HT-29 (cell line): ENCODE measurements at regions not wholly inside any gene's neighbourhood (a gene's known extent, or its start where the extent isn't known, plus 50 kb on each side); places are given as distances from the start of the nearest gene placed in this dataset.

Source experiments
- DNase-seq: peaks from one replicate; pipeline ENCODE4 v3.0.0-alpha.2; 2015; ENCODE audit warnings: low spot score

DNA sequence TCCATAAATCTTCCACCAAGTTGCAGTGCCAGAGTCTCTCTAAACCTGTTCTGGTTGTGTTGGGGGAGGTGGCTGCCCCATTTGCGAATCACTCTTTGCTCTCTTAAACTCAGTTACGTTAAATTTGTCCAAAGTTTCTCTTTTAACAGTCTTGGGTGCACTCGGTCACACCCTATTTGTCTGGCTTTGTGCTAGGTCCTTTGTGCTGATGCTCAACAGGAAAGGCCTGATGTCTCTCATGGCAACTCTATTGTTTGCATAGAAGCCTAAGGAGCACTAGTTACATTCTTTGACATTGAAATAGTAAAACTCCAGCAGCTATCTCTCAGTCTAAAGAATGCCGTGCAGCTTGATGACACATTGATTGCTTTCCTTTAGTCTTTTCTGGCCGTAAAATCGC, 105.1 kb downstream of the TRMT11 start:
- DNase-seq: no peak

- no peak for DNase-seq
Measured at GRCh38 chr6:126093108-126093507, 106.8 kb downstream of the TRMT11 start.

DNA sequence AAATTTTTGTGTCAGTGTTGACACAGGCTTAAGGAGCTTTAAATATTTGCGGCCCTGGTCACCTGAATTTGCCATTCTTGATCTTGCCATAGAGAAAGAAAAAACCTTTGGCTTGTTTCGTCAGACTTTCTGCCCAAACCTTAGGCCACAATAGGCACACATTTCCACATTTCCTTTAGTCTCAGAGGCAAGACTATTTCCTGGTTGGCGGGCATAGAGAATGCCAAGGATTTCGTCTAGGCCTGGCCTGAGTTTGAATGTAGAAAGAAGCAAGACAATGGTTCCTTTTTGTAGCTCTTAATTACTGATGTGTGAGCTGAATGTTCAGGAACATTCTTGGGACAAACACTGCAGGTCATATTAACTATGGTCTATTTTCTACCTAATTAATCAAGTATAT, 108.1 kb downstream of the TRMT11 start:
- DNase-seq: no peak

DNA sequence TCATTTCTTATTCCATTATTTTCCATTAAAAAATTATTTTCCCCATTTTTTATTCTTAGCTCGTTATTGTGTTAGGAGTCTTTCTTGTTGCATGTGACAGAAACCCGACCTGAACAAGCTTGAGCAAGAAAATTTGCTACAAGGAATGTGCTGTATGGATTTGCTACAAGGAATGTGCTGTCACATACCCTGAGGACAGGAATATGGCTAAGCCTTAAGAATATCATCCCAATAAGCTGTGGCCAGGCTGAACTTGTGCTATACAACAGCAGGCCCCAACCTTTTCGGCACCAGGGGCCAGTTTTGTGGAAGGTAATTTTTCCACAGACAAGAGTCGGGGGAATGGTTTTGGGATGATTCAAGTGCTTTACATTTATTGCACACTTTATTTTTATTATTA, 114.0 kb downstream of the TRMT11 start:
- no peak for DNase-seq

DNA sequence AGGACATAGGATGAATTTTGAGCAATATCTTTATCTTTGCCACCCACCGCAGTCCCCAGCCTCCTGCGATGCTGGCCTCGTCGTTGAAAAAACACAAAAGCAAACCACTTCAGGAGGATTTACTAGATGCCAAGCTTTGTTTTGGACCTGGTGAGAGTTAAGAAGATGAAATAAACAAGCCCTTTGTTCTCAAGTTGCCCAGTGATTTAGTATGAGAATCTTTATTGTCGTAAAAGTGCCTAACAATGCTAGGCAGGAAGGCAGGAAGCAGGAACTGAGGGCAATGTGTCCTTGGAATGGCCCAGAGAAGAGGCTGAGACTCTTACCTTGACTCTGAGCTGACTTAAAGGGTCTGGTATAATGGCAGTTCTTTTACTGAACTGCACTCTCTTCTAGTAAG, 116.0 kb downstream of the TRMT11 start:
- no peak for DNase-seq

- DNase-seq: no peak
Measured at GRCh38 chr6:126103993-126104392, 117.7 kb downstream of the TRMT11 start.

GRCh38 chr6:126107475-126108166, 121.3 kb downstream of the TRMT11 start:
- no peak for DNase-seq

- no peak for DNase-seq
Measured at GRCh38 chr6:126110512-126111270, 124.4 kb downstream of the TRMT11 start.

- no peak for DNase-seq
Measured at GRCh38 chr6:126111327-126111726, 125.0 kb downstream of the TRMT11 start.

GRCh38 chr6:126112171-126112632, 125.9 kb downstream of the TRMT11 start:
- peak; percentile 13 for DNase-seq

DNA sequence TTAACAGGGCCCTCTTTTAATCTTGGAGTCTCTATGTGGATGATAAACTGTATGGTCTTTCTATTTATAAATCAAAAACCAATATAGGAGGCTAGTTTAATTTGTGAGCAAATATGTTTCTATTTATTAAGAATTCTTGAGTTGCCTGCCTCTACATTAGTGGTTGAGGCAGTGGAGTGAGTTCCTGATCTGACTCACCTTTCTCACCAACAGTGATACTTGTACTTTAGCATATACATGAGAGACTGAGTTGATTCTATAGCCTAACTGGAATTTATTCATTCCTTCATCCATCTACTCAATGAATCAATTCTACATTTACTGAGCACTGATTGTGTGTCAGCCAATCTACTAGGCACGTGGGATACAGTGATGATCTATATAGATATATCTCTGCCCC, 126.9 kb downstream of the TRMT11 start:
- DNase-seq: no peak

DNA sequence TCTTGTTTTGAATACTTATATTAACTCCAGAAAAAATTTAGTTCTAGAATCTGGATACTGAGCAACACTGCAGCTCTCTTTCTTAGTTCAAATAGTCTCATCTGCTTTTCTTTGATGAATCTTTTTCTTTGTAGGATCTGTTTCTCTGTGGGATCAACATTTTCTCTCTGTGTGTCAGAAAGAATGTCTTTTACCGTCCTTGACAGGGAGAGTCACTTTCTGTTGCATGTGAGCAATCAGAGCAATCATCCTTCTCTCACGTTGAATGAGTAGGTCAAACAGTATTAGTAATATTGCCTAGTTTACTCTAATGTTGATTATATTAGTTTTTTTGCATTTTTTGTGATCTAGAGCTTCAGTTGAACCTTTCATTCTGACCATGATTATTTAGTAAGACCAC, 130.9 kb downstream of the TRMT11 start:
- no peak for DNase-seq

- no peak for DNase-seq
Measured at GRCh38 chr6:126118058-126118755, 131.9 kb downstream of the TRMT11 start.

DNA sequence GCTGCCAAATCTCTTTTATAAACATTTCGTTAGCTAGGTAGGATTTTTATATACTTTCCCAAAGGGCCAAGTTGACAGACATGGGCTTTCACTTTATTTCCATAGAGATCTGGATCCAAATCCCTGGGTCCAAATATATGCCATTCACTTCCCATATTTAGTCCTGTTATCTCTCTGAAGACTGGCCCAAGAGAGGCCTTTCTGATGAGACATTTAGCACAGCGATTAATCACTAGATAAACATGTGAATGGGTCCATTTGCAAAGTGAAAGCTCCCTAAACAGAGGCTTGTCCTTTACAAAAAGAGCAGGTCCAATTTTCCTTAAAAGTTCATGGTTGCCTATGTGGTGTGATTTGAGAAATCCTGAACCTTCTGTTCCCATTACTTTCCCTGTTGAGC, 132.6 kb downstream of the TRMT11 start:
- no peak for DNase-seq

DNA sequence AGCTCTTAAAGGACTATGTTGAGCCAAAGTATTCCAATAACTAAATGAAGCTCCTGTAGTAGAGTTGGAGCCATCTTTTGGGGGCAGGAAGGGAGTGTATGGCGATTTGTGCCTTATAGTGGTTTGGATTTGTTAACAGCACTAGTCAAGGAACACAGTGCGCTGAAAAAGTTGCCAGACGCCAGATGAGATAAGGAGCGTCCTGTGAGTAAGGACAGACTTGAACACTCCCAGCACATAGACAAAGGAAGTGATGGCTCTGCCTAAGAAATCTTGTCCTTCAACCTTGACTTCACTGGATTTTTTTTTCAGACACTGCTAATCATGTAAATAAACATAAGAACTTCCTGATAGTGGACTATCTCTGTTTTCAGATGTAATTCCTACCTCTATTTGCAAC, 136.9 kb downstream of the TRMT11 start:
- DNase-seq: no peak

- peak; percentile 29 for DNase-seq
Measured at GRCh38 chr6:126127659-126128058, 141.3 kb downstream of the TRMT11 start.

DNA sequence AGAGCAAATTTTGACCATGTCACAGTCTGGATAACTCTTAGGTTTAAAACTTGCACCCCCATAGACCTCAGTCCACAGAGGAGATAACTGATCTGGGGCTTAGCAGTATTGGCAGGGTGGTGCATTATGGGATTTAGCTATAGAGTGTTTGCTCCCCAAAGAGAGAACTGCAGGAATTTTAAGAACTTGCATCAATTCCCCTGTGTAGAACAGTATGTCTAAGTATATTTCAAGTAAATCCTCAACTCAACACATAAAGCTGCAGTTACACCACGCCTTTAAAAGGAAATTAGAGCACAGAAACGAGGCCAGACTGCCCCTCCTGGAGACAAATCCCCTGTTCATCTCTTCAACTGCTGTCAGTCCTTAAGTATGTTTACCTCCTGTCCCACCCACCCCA, 144.9 kb downstream of the TRMT11 start:
- no peak for DNase-seq

- DNase-seq: no peak
Measured at GRCh38 chr6:126133984-126134383, 147.6 kb downstream of the TRMT11 start.

GRCh38 chr6:126134491-126134890, 148.2 kb downstream of the TRMT11 start:
- DNase-seq: no peak

DNA sequence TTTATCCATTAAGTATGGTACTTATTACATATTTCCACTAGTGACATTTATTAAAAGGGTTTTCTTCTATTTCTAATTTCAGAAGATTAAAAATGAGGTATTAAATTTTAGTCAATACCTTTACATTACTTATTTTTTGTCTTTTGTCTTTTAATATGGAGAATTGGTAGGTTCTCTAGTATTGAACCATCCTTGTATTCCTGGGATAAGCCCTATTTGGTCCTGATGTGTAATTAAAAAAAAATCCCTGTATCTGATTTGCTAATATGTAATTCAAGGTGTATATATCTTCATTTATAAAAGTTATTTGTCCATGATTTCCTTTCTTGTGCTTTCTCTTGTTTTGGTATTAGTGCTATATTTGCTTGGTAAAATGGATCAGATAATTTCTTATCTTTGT, 153.7 kb downstream of the TRMT11 start:
- no peak for DNase-seq

- no peak for DNase-seq
Measured at GRCh38 chr6:126143761-126144251, 157.5 kb downstream of the TRMT11 start.

GRCh38 chr6:126145351-126145750, 159.0 kb downstream of the TRMT11 start:
- no peak for DNase-seq
